Liver (tissue), 8 donors: ENCODE measurements at regions not wholly inside any gene's neighbourhood (a gene's known extent, or its start where the extent isn't known, plus 50 kb on each side); places are given as distances from the start of the nearest gene placed in this dataset.

Experiments
- DNase-seq: peaks from one replicate; pipeline ENCODE4 v3.0.0-alpha.2; 2017; ENCODE audit warnings: low spot score
- H3K27ac ChIP-seq, 2 donors: one replicate each; pipeline ENCODE4 v1.7.0; 2013; ENCODE audit warnings: inconsistent platforms in 2 of 2, low read length in 2 of 2, control low read depth in 1 of 2, low read depth in 1 of 2, mild to moderate bottlenecking in 1 of 2
- H3K27me3 ChIP-seq, 4 donors: one replicate each; pipeline versions ENCODE4 v1.6.1 to v1.7.0; 2013; ENCODE audit warnings: low read length in 3 of 4, inconsistent platforms in 1 of 4, mild to moderate bottlenecking in 1 of 4, moderate library complexity in 1 of 4; ENCODE audit not compliant: control insufficient read depth in 4 of 4, insufficient read depth in 4 of 4
- H3K36me3 ChIP-seq, 4 donors: one replicate each; pipeline versions ENCODE4 v1.6.1 to v1.7.0; 2013; ENCODE audit warnings: low read length in 3 of 4, mild to moderate bottlenecking in 3 of 4, low read depth in 1 of 4, moderate library complexity in 1 of 4; ENCODE audit not compliant: control insufficient read depth in 4 of 4, insufficient read depth in 3 of 4
- H3K4me1 ChIP-seq, 4 donors: one replicate each; pipeline versions ENCODE4 v1.6.1 to v1.7.0; 2013; ENCODE audit warnings: low read length in 3 of 4, mild to moderate bottlenecking in 3 of 4, moderate library complexity in 1 of 4; ENCODE audit not compliant: control insufficient read depth in 4 of 4, insufficient read depth in 4 of 4
- H3K4me3 ChIP-seq, 3 donors: one replicate each; pipeline versions ENCODE4 v1.6.1 to v1.7.0; 2013; ENCODE audit warnings: low read length in 3 of 3, control low read depth in 1 of 3, low read depth in 1 of 3, mild to moderate bottlenecking in 1 of 3
- H3K9ac ChIP-seq, 2 donors: one replicate each; pipeline ENCODE4 v1.7.0; 2013; ENCODE audit warnings: low read length in 2 of 2, mild to moderate bottlenecking in 2 of 2, moderate library complexity in 2 of 2, control low read depth in 1 of 2, low read depth in 1 of 2
- H3K9me3 ChIP-seq, 4 donors: one replicate each; pipeline versions ENCODE4 v1.6.1 to v1.7.0; 2013; ENCODE audit warnings: low read length in 3 of 4; ENCODE audit not compliant: control insufficient read depth in 4 of 4
- ATF3 ChIP-seq: IDR thresholded peaks from 2 replicates; pipeline ENCODE4 v1.6.1; 2016; ENCODE audit warnings: antibody characterized with exemption
- CTCF ChIP-seq: fragments of 150-350 bp; IDR thresholded peaks from 2 replicates; pipeline ENCODE4 v1.5.1; 2017; ENCODE audit warnings: improper control_type of control experiment, low read depth, low read length; ENCODE audit not compliant: missing input control
- EGR1 ChIP-seq, 2 donors: IDR thresholded peaks; 2 replicates each; pipeline ENCODE4 v1.6.1; 2016 to 2018; ENCODE audit warnings: antibody characterized with exemption in 2 of 2, low read depth in 2 of 2
- FOXA1 ChIP-seq: IDR thresholded peaks from 2 replicates; pipeline ENCODE4 v1.6.1; 2016; ENCODE audit warnings: antibody characterized with exemption
- FOXA2 ChIP-seq: IDR thresholded peaks from 2 replicates; pipeline ENCODE4 v1.6.1; 2016; ENCODE audit warnings: antibody characterized with exemption
- GABPA ChIP-seq, 2 donors: IDR thresholded peaks in 1 of 2; conservative IDR thresholded peaks in 1 of 2; 2 replicates each; pipeline ENCODE4 v1.6.1; 2016; ENCODE audit warnings: antibody characterized with exemption in 2 of 2, mild to moderate bottlenecking in 1 of 2, moderate library complexity in 1 of 2
- HNF4A ChIP-seq, 2 donors: conservative IDR thresholded peaks; 2 replicates each; pipeline ENCODE4 v1.6.1; 2016; ENCODE audit warnings: antibody characterized with exemption in 2 of 2, mild to moderate bottlenecking in 2 of 2
- HNF4G ChIP-seq: IDR thresholded peaks from 2 replicates; pipeline ENCODE4 v1.6.1; 2016; ENCODE audit warnings: antibody characterized with exemption
- JUND ChIP-seq, 2 donors: IDR thresholded peaks; 2 replicates each; pipeline ENCODE4 v1.6.1; 2016; ENCODE audit warnings: antibody characterized with exemption in 2 of 2
- MAX ChIP-seq: IDR thresholded peaks from 2 replicates; pipeline ENCODE4 v1.6.1; 2016; ENCODE audit warnings: antibody characterized with exemption
- NR2F2 ChIP-seq: IDR thresholded peaks from 2 replicates; pipeline ENCODE4 v1.6.1; 2016; ENCODE audit warnings: antibody characterized with exemption
- RAD21 ChIP-seq, 2 donors: IDR thresholded peaks; 2 replicates each; pipeline ENCODE4 v1.6.1; 2016; ENCODE audit warnings: antibody characterized with exemption in 2 of 2, mild to moderate bottlenecking in 2 of 2
- REST ChIP-seq: IDR thresholded peaks from 2 replicates; pipeline ENCODE4 v1.6.1; 2016; ENCODE audit warnings: antibody characterized with exemption, mild to moderate bottlenecking
- RXRA ChIP-seq, 2 donors: IDR thresholded peaks; 2 replicates each; pipeline ENCODE4 v1.6.1; 2017 to 2018; ENCODE audit warnings: antibody characterized with exemption in 2 of 2, mild to moderate bottlenecking in 1 of 2
- SP1 ChIP-seq: IDR thresholded peaks from 2 replicates; pipeline ENCODE4 v1.6.1; 2018; ENCODE audit warnings: antibody characterized with exemption, mild to moderate bottlenecking
- TAF1 ChIP-seq: conservative IDR thresholded peaks from 2 replicates; pipeline ENCODE4 v1.6.1; 2016; ENCODE audit warnings: antibody characterized with exemption, mild to moderate bottlenecking
- YY1 ChIP-seq: IDR thresholded peaks from 2 replicates; pipeline ENCODE4 v1.6.1; 2016; ENCODE audit warnings: antibody characterized with exemption, mild to moderate bottlenecking
- ZBTB33 ChIP-seq: IDR thresholded peaks from 2 replicates; pipeline ENCODE4 v1.6.1; 2016; ENCODE audit warnings: antibody characterized with exemption
- WGBS: extraction: QIAGEN DNeasy Blood & Tissue Kit; methylation state at CpG from one replicate; pipeline ENCODE4 v1.1.7; 2013; 5-methylcytosine and 5-hydroxymethylcytosine counted together
- donor health status: healthy.
- donor health status: healthy.
- donor health status: healthy.
- donor health status: healthy.
- donor health status: healthy.

- H3K4me1 ChIP-seq: no peaks in the 10 kb centered on the region
- TF ChIP-seq FOXA1: no peak
- TF ChIP-seq ATF3: no peak
- no peak for TF ChIP-seq GABPA (IDR thresholded peaks at IDR 0.05 in 1 of 2, conservative IDR thresholded peaks at IDR 0.05 in 1 of 2)
- TF ChIP-seq YY1: no peak
- TF ChIP-seq REST: no peak
- TF ChIP-seq ZBTB33: no peak
- no peak for TF ChIP-seq HNF4G
- no peak for TF ChIP-seq EGR1 (IDR thresholded peaks at IDR 0.05; ENCODE audit: low read depth in 2 of 2)
- TF ChIP-seq JUND (IDR thresholded peaks at IDR 0.05): no peak
- no peak for TF ChIP-seq RXRA (IDR thresholded peaks at IDR 0.05)
- TF ChIP-seq NR2F2: no peak
- TF ChIP-seq FOXA2: no peak
- no peak overlapping the region for H3K4me3 ChIP-seq
- no peak overlapping the region for H3K27ac ChIP-seq
- no peak for DNase-seq
- no peak overlapping the region for H3K9ac ChIP-seq
- H3K36me3 ChIP-seq: no peaks in the 10 kb centered on the region
- 80% methylated on average over 2 of the region's 2 CpGs for WGBS
- no peaks in the 10 kb centered on the region for H3K9me3 ChIP-seq
- no peaks in the 10 kb centered on the region for H3K27me3 ChIP-seq
Observed at GRCh38 chr6:4268171-4268570, 132.8 kb upstream of the ECI2 start.

GRCh38 chr6:4265740-4266139, 130.4 kb upstream of the ECI2 start:
- no peak overlapping the region for H3K9ac ChIP-seq
- H3K36me3 ChIP-seq: no peaks in the 10 kb centered on the region
- H3K27me3 ChIP-seq: no peaks in the 10 kb centered on the region
- no peak for DNase-seq
- no peak overlapping the region for H3K27ac ChIP-seq
- H3K9me3 ChIP-seq: no peaks in the 10 kb centered on the region
- TF ChIP-seq RAD21 (IDR thresholded peaks at IDR 0.05): no peak
- TF ChIP-seq FOXA1: no peak
- TF ChIP-seq REST: no peak
- no peak for TF ChIP-seq FOXA2
- TF ChIP-seq NR2F2: no peak
- TF ChIP-seq HNF4A (conservative IDR thresholded peaks at IDR 0.05): no peak
- TF ChIP-seq GABPA (IDR thresholded peaks at IDR 0.05 in 1 of 2, conservative IDR thresholded peaks at IDR 0.05 in 1 of 2): no peak
- no peak for TF ChIP-seq CTCF
- TF ChIP-seq JUND (IDR thresholded peaks at IDR 0.05): no peak
- TF ChIP-seq SP1: no peak
- no peak for TF ChIP-seq RXRA (IDR thresholded peaks at IDR 0.05)
- no peak for TF ChIP-seq MAX
- no peak for TF ChIP-seq YY1
- TF ChIP-seq TAF1: no peak
- 83% methylated on average over 7 of the region's 7 CpGs for WGBS
- H3K4me3 ChIP-seq: no peak overlapping the region
- no peaks in the 10 kb centered on the region for H3K4me1 ChIP-seq
